SK-N-SH treated with all-trans-retinoic acid at 6 μM for 48 hours (cell line): ENCODE measurements at regions not wholly inside any gene's neighbourhood (a gene's known extent, or its start where the extent isn't known, plus 50 kb on each side); places are given as distances from the start of the nearest gene placed in this dataset.

Source experiments
- ARNTL ChIP-seq: fragments of 450-650 bp; formaldehyde crosslinking; IDR thresholded peaks from 2 replicates; pipeline ENCODE4 v1.5.0; 2020; ENCODE audit warnings: low read depth, mild to moderate bottlenecking, moderate library complexity, borderline replicate concordance
- CREB5 ChIP-seq: fragments of 250-450 bp; sonication (Bioruptor Pico); IDR thresholded peaks from 2 replicates; pipeline ENCODE4 v1.5.1; 2020; ENCODE audit warnings: low read depth, mild to moderate bottlenecking, moderate library complexity
- CSRNP3 ChIP-seq: fragments of 250-450 bp; sonication (Bioruptor Pico); IDR thresholded peaks from 2 replicates; pipeline ENCODE4 v1.5.1; 2021; ENCODE audit warnings: mild to moderate bottlenecking, moderate library complexity
- ISL1 ChIP-seq: fragments of 250-450 bp; sonication (Bioruptor Pico); IDR thresholded peaks from 2 replicates; pipeline ENCODE4 v2.1.2; 2022; ENCODE audit warnings: mild to moderate bottlenecking, moderate library complexity
- PATZ1 ChIP-seq: fragments of 250-450 bp; sonication (Bioruptor Pico); IDR thresholded peaks from 2 replicates; pipeline ENCODE4 v1.8.0; 2020; ENCODE audit warnings: mild to moderate bottlenecking, moderate library complexity, borderline replicate concordance
- PPARA ChIP-seq: fragments of 250-450 bp; sonication (Bioruptor Pico); IDR thresholded peaks from 2 replicates; pipeline ENCODE4 v1.5.0; 2020; ENCODE audit warnings: mild to moderate bottlenecking, borderline replicate concordance
- RARB ChIP-seq: fragments of 250-450 bp; sonication (Bioruptor Pico); IDR thresholded peaks from 2 replicates; pipeline ENCODE4 v1.8.0; 2021; ENCODE audit warnings: mild to moderate bottlenecking, moderate library complexity
- SNAI2 ChIP-seq: fragments of 250-450 bp; sonication (Bioruptor Pico); IDR thresholded peaks from 2 replicates; pipeline ENCODE4 v1.5.0; 2020; ENCODE audit warnings: mild to moderate bottlenecking, moderate library complexity
- TCF4 ChIP-seq: fragments of 250-450 bp; sonication (Bioruptor Pico); IDR thresholded peaks from 2 replicates; pipeline ENCODE4 v1.8.0; 2021; ENCODE audit warnings: mild to moderate bottlenecking, moderate library complexity, borderline replicate concordance
- TOX ChIP-seq: fragments of 250-450 bp; sonication (Bioruptor Pico); IDR thresholded peaks from 2 replicates; pipeline ENCODE4 v1.8.0; 2021; ENCODE audit warnings: mild to moderate bottlenecking, moderate library complexity, borderline replicate concordance
- ZC3H10 ChIP-seq: fragments of 250-450 bp; sonication (Bioruptor Pico); IDR thresholded peaks from 2 replicates; pipeline ENCODE4 v1.5.1; 2021; ENCODE audit warnings: mild to moderate bottlenecking, moderate library complexity
- ZFP3 ChIP-seq: fragments of 250-450 bp; sonication (Bioruptor Pico); IDR thresholded peaks from 2 replicates; pipeline ENCODE4 v1.5.0; 2020; ENCODE audit warnings: mild to moderate bottlenecking, moderate library complexity
- ZFP30 ChIP-seq: fragments of 450-650 bp; formaldehyde crosslinking; IDR thresholded peaks from 2 replicates; pipeline ENCODE4 v1.5.0; 2022; ENCODE audit warnings: mild to moderate bottlenecking, moderate library complexity
- ZNF565 ChIP-seq: fragments of 450-650 bp; formaldehyde crosslinking; conservative IDR thresholded peaks from 2 replicates; pipeline ENCODE4 v1.5.0; 2020; ENCODE audit warnings: low read depth, mild to moderate bottlenecking, moderate library complexity

- no peak for TF ChIP-seq ARNTL (CRISPR knock-in tag)
- TF ChIP-seq ZNF565 (CRISPR knock-in tag) = no peak
- TF ChIP-seq ZFP30 (CRISPR knock-in tag) = no peak
- TF ChIP-seq ZFP3 (CRISPR knock-in tag) = no peak
- no peak for TF ChIP-seq TCF4
- no peak for TF ChIP-seq PPARA (CRISPR knock-in tag)
- no peak for TF ChIP-seq CREB5 (CRISPR knock-in tag)
- TF ChIP-seq RARB (CRISPR knock-in tag) = no peak
- TF ChIP-seq ZC3H10 = no peak
- no peak for TF ChIP-seq PATZ1 (CRISPR knock-in tag)
- no peak for TF ChIP-seq CSRNP3
- TF ChIP-seq SNAI2 (CRISPR knock-in tag) = no peak
- TF ChIP-seq ISL1 (CRISPR knock-in tag) = no peak
- no peak for TF ChIP-seq TOX
Measured at GRCh38 chr9:7297521-7297920, 502.1 kb downstream of the DMAC1 start.
